Activated T-cell treated with anti-CD3 and anti-CD28 coated beads, Interleukin-2, amount 50 U/mL, for 48 hours (primary cell): ENCODE measurements at regions not wholly inside any gene's neighbourhood (a gene's known extent, or its start where the extent isn't known, plus 50 kb on each side); places are given as distances from the start of the nearest gene placed in this dataset.
A peak's percentile ranks its signal among the peaks of the same experiment; 100 is the strongest.

Experiments used
- DNase-seq, 2 experiments: peaks; one replicate each; pipeline ENCODE4 v3.0.0-alpha.2; 2020

DNA sequence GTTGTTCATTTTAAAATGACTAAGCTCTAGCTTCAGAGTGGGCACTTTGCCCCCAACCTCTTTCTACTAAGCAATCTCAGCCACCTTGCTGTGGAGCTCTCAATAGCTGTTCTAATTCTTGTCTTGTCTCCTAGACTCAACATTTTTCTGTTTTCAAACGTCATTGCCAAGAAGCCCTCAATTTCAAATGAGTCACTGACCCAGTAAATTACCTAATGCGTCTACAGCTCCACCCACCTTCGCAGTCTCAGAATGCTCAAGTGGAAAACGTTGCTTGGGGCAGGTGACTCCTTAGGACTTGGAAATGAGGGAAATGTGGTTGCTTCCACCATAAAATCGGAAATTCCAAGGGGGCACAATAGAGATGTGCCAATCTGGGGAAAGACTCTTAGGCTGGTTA lies 59.0 kb downstream of the ING2 start:
- DNase-seq = peak in 1 of 2 experiments; percentile 32

DNA sequence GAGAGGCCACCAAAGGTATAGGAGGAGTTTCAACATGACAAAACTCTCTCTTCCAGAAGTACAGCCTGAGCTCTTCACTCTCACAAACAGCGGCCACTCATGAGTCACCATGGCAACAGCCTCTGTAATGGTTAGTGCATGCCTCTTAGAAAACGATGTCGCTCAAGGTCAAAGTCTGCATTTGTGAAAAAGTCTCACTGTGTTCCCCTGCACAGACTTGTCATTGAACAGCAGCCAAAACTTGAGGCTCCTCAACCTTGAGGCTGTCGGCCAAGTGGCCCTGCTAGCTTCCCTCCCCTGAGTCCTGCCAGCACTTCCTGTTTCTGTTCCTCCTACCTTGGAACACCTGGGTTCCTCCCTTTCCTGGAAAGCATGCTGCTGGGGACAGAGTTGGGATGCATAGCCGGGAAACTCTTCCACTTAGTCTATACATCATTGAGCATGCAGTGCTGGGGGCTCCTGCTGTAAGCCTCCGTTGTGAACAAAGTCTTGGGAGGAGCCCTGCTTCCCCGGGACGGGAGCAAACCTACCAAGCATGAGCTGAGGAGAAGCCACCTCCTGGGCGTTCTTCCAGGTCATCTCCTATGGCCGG lies 66.6 kb downstream of the ING2 start:
- DNase-seq = no peak

GRCh38 chr4:183576701-183577404 lies 72.0 kb downstream of the ING2 start:
- no peak for DNase-seq

DNA sequence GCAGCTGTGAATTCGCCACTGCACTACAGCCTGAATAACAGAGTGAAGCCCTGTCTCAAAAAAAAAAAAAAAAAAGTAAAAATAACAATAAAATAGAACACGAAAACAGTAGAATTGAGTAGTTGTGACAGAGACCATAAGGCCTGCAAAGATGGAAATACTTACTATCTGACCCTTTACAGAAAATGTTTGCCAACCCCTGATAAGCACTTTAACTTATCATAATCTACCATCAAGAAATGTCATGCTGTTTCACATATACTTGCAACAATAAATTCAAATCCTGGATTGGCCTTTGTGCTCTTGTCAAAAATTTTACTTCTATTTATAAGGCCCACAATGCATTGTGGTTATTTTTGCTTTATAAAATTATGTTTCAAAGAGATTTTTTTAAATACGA lies 75.5 kb downstream of the ING2 start:
- no peak for DNase-seq

- no peak for DNase-seq
Measured at GRCh38 chr4:183580849-183581248, 76.0 kb downstream of the ING2 start.

GRCh38 chr4:183586824-183587223 lies 72.2 kb downstream of the RWDD4 start:
- DNase-seq = no peak

GRCh38 chr4:183588169-183588675 lies 70.8 kb downstream of the RWDD4 start:
- no peak for DNase-seq

- DNase-seq = no peak
Measured at GRCh38 chr4:183588691-183589090, 70.3 kb downstream of the RWDD4 start.

- DNase-seq = no peak
Measured at GRCh38 chr4:183589461-183590099, 69.4 kb downstream of the RWDD4 start.
